ENCODE measurements at regions not wholly inside any gene's neighbourhood (a gene's known extent, or its start where the extent isn't known, plus 50 kb on each side); places are given as distances from the start of the nearest gene placed in this dataset.

DNA sequence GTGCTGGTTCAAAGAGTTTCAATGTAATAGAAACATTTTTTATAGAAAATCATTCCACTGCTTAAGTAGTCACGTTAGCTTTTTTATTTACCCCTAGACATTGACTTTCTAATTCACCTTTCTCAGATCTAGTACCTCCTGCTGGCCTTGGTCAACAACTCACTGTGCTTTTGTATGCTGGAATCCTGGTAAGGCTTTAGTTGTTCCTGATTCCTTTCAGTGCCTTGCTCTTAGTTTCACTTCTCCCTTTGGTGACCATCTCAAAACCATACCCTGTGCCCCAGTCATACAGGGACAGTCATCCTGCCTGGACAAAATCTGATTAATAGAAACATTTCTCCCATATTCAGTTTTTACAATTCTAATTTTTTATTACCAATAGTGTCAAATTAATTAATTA, 130.2 kb downstream of the GPR37 start:
- DNase-seq (ENCODE audit: low read depth), result no peak

DNA sequence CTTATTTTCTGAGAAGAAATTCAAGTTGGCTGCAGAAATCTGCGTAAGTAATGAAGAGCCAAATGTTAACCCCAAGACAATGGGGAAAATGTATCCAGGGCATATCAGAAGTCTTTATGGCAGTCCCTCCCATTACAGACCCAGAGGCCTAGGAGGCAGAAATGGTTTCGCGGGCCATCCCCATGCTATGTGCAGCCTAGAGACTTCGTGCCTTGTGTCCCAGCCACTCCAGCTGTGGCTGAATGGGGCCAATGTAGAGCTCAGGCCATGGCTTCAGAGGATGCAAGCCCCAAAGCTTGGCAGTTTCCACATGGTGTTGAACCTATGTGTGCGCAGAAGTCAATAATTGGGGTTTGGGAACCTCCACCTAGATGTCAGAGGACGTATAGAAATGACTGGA, 131.9 kb downstream of the GPR37 start:
- DNase-seq (ENCODE audit: low read depth), result no peak

DNA sequence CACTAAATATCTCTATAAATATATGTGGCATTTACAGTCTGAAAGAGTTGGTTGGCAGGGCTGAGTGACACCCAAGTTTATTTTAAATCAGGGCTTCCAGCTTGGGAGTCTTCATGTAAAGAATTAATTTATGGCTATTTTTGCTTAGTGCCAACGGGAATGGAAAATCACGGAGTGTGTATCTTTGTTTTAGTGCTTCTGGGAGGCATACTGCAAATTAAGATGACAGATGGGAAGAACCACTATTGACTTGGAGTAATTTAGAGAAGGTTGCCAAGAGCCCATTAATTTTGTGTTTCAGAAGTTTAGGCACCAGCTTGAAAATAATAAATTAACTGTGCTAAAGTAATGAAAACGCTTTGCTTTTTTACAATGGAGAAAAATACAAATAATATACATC, 135.2 kb downstream of the GPR37 start:
- no peak for DNase-seq (ENCODE audit: low read depth)

GRCh38 chr7:124618871-124619270, 146.7 kb downstream of the GPR37 start:
- no peak for DNase-seq (ENCODE audit: low read depth)

- DNase-seq (ENCODE audit: low read depth), result peak; percentile 3
These were observed 147.5 kb downstream of the GPR37 start for GRCh38 chr7:124618051-124618450.

- peak; percentile 29 for DNase-seq (ENCODE audit: low read depth)
These were observed 162.5 kb downstream of the GPR37 start for GRCh38 chr7:124603066-124603465.

DNA sequence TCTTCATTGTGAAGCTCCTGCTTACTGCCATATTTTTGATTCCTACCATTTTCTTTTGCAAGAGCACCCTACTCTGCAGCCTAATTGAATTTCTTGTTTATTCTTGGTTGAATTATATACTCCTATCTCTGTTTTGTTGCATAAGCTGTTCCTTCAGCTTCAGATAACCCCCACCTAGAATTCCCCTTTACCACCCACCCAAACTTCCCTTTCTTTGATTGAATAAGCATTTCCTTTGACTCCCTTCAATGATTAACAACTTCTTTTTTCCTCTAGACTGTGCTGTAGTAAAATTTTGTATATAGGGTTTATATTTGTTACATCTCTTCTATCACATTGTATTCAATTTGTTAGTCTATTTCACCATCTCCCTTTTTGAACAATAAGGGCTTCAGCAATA, 168.1 kb downstream of the GPR37 start:
- no peak for DNase-seq (ENCODE audit: low read depth)

DNA sequence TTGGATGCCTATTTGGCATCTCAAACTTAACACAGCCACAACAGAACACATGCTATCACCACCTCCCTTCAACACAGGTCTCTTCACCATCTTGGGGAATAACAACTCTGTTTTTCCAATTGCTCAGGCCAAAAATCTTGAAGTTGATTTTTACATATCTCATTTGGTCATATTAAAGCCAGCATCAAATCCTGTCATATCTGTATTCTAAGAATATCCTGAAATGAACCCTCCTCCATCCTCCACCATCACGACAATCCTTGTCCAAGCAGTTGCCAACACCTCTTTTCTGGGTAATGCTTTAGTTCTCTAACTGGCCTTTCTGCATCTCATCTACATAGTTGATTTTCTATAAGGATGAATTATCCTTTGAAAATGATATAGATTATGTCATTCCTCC, 168.7 kb downstream of the GPR37 start:
- DNase-seq (ENCODE audit: low read depth), result no peak

DNA sequence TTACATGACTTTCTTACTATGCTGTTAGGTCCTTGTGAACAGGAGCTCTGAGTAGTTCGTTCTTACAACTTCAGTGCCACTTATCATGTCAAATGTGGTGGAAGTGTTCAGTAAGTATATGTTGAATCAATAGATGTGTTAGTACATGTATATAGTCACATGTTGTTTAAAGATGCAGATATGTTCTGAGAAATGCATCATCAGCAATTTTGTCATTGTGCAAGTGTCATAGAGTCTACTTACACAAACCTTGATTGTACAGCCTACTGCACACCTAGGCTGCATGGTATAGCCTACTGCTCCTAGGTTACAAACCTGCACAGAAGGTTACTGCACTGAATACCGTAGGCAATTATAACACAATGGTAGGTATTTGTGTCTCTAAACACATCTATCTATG, 174.8 kb downstream of the GPR37 start:
- DNase-seq (ENCODE audit: low read depth), result no peak

DNA sequence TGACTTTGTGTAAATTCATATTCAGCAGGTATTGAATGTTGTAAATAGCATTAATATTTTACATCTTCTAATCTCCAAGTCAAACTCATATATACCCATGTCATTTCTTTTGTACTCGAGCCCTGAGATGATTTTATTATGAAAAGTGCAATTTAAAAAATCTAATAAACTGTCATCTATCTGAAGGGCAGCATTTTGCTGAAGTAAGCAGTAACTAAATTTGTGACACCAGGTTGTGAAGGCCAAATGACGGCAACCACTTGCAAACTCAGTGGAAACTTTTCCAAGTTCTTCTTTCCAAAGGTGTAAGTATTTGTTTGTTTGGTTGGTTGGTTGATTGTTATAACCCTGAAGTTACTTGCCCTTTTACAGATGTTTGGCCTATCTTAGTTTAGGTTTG, 188.3 kb downstream of the GPR37 start:
- DNase-seq (ENCODE audit: low read depth), result no peak

- no peak for DNase-seq (ENCODE audit: low read depth)
These were observed 190.4 kb downstream of the GPR37 start for GRCh38 chr7:124575176-124575575.

DNA sequence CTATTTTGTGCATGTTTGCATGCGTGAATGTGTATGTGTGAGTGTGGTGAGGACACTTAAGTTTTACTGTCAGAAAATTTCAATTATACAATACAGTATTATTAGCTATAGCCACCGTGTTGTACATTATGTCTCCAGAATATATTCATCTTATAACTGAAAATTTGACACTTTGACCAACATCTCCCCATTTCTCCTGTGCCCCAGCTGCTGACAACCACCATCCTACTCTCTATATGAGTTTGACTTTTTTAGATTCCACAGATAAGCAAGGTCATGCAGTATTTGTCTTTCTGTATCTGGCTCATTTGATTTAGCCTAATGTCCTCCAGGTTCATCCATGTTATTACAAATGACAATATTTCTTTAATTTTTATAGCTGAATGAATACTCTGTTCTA, 195.0 kb downstream of the GPR37 start:
- DNase-seq (ENCODE audit: low read depth), result no peak

GRCh38 chr7:124566583-124566982, 199.0 kb downstream of the GPR37 start:
- DNase-seq (ENCODE audit: low read depth), result peak; percentile 63

DNA sequence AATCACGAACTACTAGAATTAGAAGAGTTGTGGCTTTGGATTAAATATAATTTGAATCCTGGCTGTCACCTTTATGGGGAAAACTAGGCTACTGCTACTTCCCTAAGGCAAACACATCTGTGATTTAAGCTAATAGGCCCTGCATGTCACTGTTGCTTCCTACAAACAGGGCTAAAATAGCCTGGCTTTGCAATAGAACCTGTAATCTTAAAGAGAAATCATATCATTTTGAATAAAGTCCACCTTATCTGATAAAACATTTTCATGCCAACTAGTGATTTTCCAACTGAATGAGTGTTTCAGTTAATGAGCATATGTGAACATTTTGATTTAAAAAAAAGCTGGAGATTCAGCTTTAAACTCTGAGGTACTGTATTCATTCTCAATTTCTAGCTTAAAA, 208.0 kb downstream of the GPR37 start:
- DNase-seq (ENCODE audit: low read depth), result no peak

GRCh38 chr7:124557101-124557500, 208.5 kb downstream of the GPR37 start:
- DNase-seq (ENCODE audit: low read depth), result no peak

DNA sequence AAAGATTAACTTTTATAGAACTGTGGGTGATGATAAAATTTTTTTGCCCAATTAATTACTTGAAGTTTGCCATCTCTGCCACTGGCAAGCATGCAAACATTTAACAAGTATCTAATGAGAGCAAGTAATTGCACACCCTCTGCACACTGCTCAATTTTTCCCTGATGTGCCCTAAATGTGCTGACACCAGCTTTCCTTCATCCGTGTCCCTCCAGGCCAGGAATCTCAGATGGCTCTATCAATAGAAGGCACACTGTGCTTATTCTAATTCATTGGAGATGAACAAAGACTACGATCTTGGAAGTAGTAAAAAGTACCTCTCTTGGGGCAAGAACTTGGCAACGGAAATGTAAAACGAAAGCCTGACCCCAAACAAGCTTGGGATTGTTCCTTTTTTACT, 212.1 kb downstream of the GPR37 start:
- no peak for DNase-seq (ENCODE audit: low read depth)

GRCh38 chr7:124552217-124552616, 213.4 kb downstream of the GPR37 start:
- DNase-seq (ENCODE audit: low read depth), result no peak

- DNase-seq (ENCODE audit: low read depth), result no peak
These were observed 215.6 kb downstream of the GPR37 start for GRCh38 chr7:124550036-124550435.

GRCh38 chr7:124542476-124542875, 223.1 kb downstream of the GPR37 start:
- no peak for DNase-seq (ENCODE audit: low read depth)

DNA sequence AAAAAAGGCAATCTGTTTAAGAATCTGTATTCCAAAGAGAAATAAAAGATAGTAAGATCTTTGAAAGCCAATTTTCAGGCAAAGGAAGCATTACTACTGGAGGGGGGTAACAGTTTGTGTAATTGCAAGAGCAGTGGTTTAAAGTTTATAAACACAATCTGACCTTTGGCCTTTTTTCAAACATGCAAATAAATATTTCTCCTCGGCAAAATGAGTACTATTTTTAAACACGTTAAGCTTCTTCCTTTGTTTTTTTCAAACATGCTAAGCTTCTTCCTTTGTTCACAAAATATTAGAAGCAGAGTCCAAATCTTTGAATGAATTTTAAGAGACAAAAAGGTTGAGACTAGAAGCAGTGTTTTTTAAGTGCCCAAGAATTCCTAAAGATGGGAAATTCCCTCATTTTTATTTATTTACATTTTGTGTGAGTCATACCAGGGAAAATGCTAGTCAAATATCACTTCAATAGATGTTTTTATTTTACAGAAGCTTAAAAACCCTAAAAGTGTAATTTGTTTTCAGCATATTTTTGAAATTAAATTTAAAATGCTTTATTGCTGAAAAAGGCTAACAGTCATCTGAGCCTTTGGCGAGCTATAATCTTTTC, 229.3 kb downstream of the GPR37 start:
- DNase-seq (ENCODE audit: low read depth), result no peak

GRCh38 chr7:124532166-124532565, 233.4 kb downstream of the GPR37 start:
- DNase-seq (ENCODE audit: low read depth), result no peak

GRCh38 chr7:124516911-124517310, 248.7 kb downstream of the GPR37 start:
- DNase-seq (ENCODE audit: low read depth), result no peak

DNA sequence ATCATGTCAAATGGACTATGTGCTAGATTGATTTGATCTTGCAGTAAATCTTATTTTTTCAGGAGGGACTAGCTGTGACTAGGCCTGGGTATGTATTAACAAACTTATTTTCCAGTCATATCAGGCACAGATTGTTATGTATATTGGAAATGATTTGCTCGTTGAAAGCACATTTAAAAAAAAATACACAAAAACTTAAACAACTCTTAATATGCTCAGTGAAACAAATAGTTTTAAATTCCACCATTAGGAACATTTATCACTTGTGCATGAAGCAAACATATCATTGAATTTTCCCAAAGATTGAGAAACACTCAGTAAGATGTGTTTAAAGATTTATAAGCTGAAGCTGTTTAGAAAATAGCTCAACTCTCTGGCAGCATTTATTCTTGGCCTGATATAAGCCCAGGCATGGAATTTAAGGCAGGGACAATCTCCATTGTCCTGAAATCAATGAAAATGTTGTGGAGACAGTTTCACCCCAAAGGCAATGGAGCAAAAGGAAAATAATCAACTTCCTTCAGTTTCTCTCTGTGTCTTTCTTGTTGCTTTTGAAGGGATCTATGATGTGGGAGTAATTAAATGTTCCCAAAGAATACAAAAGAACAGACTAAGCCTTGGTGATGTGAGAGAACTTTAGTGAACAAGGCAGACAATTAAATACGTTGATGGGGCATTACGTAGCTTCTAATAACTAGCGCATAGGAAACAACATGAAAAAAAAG, 250.3 kb downstream of the GPR37 start:
- no peak for DNase-seq (ENCODE audit: low read depth)

- no peak for DNase-seq (ENCODE audit: low read depth)
These were observed 251.1 kb downstream of the GPR37 start for GRCh38 chr7:124514471-124514870.

All from GM04503 (cell line).